NT2/D1 (cell line): ENCODE measurements at regions not wholly inside any gene's neighbourhood (a gene's known extent, or its start where the extent isn't known, plus 50 kb on each side); places are given as distances from the start of the nearest gene placed in this dataset.

ENCODE experiments used
- YY1 ChIP-seq: IDR thresholded peaks from 2 replicates; pipeline ENCODE4 v1.6.1; 2011; ENCODE audit not compliant: insufficient read length, insufficient read depth
- ZNF274 ChIP-seq: IDR thresholded peaks from 2 replicates; pipeline ENCODE4 v1.6.1; 2011; ENCODE audit warnings: mild to moderate bottlenecking, low read depth, low read length

- TF ChIP-seq ZNF274 (no peak), YY1 (no peak)
Measured at GRCh38 chr14:61623927-61624326, 71.4 kb upstream of the HIF1A start.
